Aorta (tissue), 5 donors: ENCODE measurements at regions not wholly inside any gene's neighbourhood (a gene's known extent, or its start where the extent isn't known, plus 50 kb on each side); places are given as distances from the start of the nearest gene placed in this dataset.

Experiments used
- ATAC-seq: fragments of 200-7000 bp; cut with Tn5 transposase; one replicate; pipeline ENCODE4 v1.9.1; 2022; ENCODE audit warnings: moderate library complexity; ENCODE audit not compliant: low FRiP score
- DNase-seq, 2 donors: peaks; one replicate each; pipeline ENCODE4 v3.0.0-alpha.2; 2020
- H3K27ac ChIP-seq, 2 donors: one replicate each; pipeline ENCODE4 v1.5.1; 2013; ENCODE audit warnings: low read length in 2 of 2, mild to moderate bottlenecking in 2 of 2, moderate library complexity in 2 of 2, control low read depth in 1 of 2, inconsistent platforms in 1 of 2, low read depth in 1 of 2
- H3K27me3 ChIP-seq, 2 donors: one replicate each; pipeline ENCODE4 v1.6.1; 2013; ENCODE audit warnings: control low read depth in 1 of 2, low read length in 1 of 2, mild to moderate bottlenecking in 1 of 2, moderate library complexity in 1 of 2; ENCODE audit not compliant: insufficient read depth in 2 of 2, control insufficient read depth in 1 of 2
- H3K36me3 ChIP-seq, 2 donors: one replicate each; pipeline ENCODE4 v1.6.1; 2013; ENCODE audit warnings: control low read depth in 1 of 2, low read length in 1 of 2, mild to moderate bottlenecking in 1 of 2; ENCODE audit not compliant: insufficient read depth in 2 of 2, control insufficient read depth in 1 of 2
- H3K4me1 ChIP-seq, 2 donors: one replicate each; pipeline ENCODE4 v1.6.1; 2013; ENCODE audit warnings: low read length in 2 of 2, control low read depth in 1 of 2, mild to moderate bottlenecking in 1 of 2, moderate library complexity in 1 of 2; ENCODE audit not compliant: insufficient read depth in 2 of 2, control insufficient read depth in 1 of 2
- H3K4me3 ChIP-seq, 2 donors: one replicate each; pipeline ENCODE4 v1.5.1; 2013; ENCODE audit warnings: low read length in 2 of 2, control low read depth in 1 of 2, mild to moderate bottlenecking in 1 of 2
- H3K9me3 ChIP-seq: one replicate; pipeline ENCODE4 v1.6.1; 2013; ENCODE audit warnings: mild to moderate bottlenecking, low read length; ENCODE audit not compliant: control insufficient read depth
- WGBS, 2 donors: extraction: QIAGEN DNeasy Blood & Tissue Kit; methylation state at CpG; one replicate each; pipeline ENCODE4 v1.1.7; 2013; 5-methylcytosine and 5-hydroxymethylcytosine counted together
- intact Hi-C, 2 donors: fragments of 100-400 bp; cut with DNase I; formaldehyde crosslinking; loops; one replicate each; pipeline versions ENCODE4 v1.14.2 to v1.15.0; 2022
- donor health status: healthy with polysubstance abuse.
- donor health status: Bipolar disorder and iron deficiency.
- donor health status: DM: no; HTN: no; CAD: no.
- donor health status: DM: no; HTN: no; CAD: no.
- donor health status: DM: yes; HTN: yes; CAD: no.

- intact Hi-C loops: loop anchor here in 1 of 2 donors (10.0 kb wide), 2 partner anchors 135 to 255 kb away; partner anchors contain the start of gene S1PR3
- WGBS, 2 donors: 81 to 83% methylated on average over 2 of the region's 2 CpGs
- no peaks in the 10 kb centered on the region for H3K4me1 ChIP-seq
These were observed 204.4 kb downstream of the NXNL2 start for GRCh38 chr9:88739373-88739772.

DNA sequence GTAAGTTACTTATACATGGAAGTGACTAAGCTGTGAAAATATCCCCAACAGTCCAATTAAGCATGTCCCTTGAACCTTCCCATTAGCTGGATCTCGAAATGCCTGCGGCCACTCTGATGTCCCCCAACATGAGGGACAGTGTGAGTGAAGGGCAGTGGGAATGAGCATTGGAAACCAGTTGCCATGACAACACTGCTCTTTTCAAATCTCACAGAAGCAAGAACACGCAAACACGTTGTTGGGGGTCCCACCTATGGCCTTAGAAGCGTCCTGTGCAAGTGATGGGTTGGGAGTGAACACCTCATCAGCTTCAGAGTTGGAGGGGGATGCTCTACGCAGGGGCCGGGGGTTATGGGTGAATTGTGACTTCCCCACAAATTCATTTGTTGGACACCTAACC lies 205.9 kb downstream of the NXNL2 start:
- Histone ChIP-seq H3K27ac (no peak overlapping the region), H3K9me3 (no peaks in the 10 kb centered on the region), H3K4me1 (no peaks in the 10 kb centered on the region), H3K4me3 (no peak overlapping the region), H3K27me3 (no peaks in the 10 kb centered on the region), H3K36me3 (no peaks in the 10 kb centered on the region)
- DNase-seq (no peak), ATAC-seq (no peak)
- 90 to 99% methylated on average over 7 of the region's 7 CpGs for WGBS, 2 donors
- intact Hi-C loops: no loop called here

More at GRCh38 chr9:88739373-88739772, 204.4 kb downstream of the NXNL2 start:
- H3K27ac ChIP-seq: no peak overlapping the region
- H3K4me3 ChIP-seq: no peak overlapping the region
- no peaks in the 10 kb centered on the region for H3K27me3 ChIP-seq
- no peak for DNase-seq
- H3K36me3 ChIP-seq: no peaks in the 10 kb centered on the region
- no peak for ATAC-seq
- H3K9me3 ChIP-seq: no peaks in the 10 kb centered on the region

GRCh38 chr9:88741335-88741734 lies 206.4 kb downstream of the NXNL2 start:
- no peaks in the 10 kb centered on the region for H3K36me3 ChIP-seq
- H3K27me3 ChIP-seq: no peaks in the 10 kb centered on the region
- no peak overlapping the region for H3K4me3 ChIP-seq
- WGBS, 2 donors: 67 to 69% methylated on average over 3 of the region's 3 CpGs
- no peak for ATAC-seq
- no peaks in the 10 kb centered on the region for H3K9me3 ChIP-seq
- intact Hi-C loops: no loop called here
- no peaks in the 10 kb centered on the region for H3K4me1 ChIP-seq
- no peak for DNase-seq
- H3K27ac ChIP-seq: no peak overlapping the region

GRCh38 chr9:88742483-88742882 lies 207.5 kb downstream of the NXNL2 start:
- 14 to 16% methylated on average over 6 of the region's 6 CpGs for WGBS, 2 donors
- H3K4me3 ChIP-seq: no peak overlapping the region
- H3K36me3 ChIP-seq: no peaks in the 10 kb centered on the region
- no peak overlapping the region for H3K27ac ChIP-seq
- DNase-seq (peak in 1 of 2 donors; percentile 63), ATAC-seq (peak; percentile 24)
- H3K4me1 ChIP-seq: no peaks in the 10 kb centered on the region
- H3K27me3 ChIP-seq: no peaks in the 10 kb centered on the region
- intact Hi-C loops: no loop called here
- no peaks in the 10 kb centered on the region for H3K9me3 ChIP-seq

DNA sequence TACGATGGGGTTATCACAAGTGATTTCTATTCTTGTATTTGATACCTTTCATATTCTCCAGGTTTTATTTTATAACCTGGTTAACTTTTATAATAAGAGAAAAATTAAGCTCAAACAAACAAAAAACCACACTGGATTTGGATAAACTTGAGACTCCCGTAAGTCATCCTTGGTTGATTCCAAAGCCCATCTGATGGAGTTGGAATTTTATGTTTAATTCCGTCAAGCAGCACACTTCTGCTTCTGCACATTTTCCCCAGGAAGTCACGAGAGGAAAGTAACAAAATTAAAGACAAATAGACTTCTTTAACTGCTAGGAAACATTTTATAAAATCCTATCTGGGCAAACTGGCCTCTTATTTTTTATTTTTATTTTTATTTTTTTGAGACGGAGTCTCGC lies 207.9 kb downstream of the NXNL2 start:
- no peaks in the 10 kb centered on the region for H3K4me1 ChIP-seq
- H3K9me3 ChIP-seq: no peaks in the 10 kb centered on the region
- H3K4me3 ChIP-seq: no peak overlapping the region
- intact Hi-C loops: no loop called here
- no peak overlapping the region for H3K27ac ChIP-seq
- 64 to 65% methylated on average over 6 of the region's 6 CpGs for WGBS, 2 donors
- no peaks in the 10 kb centered on the region for H3K27me3 ChIP-seq
- ATAC-seq (no peak), DNase-seq (no peak)
- H3K36me3 ChIP-seq: no peaks in the 10 kb centered on the region

DNA sequence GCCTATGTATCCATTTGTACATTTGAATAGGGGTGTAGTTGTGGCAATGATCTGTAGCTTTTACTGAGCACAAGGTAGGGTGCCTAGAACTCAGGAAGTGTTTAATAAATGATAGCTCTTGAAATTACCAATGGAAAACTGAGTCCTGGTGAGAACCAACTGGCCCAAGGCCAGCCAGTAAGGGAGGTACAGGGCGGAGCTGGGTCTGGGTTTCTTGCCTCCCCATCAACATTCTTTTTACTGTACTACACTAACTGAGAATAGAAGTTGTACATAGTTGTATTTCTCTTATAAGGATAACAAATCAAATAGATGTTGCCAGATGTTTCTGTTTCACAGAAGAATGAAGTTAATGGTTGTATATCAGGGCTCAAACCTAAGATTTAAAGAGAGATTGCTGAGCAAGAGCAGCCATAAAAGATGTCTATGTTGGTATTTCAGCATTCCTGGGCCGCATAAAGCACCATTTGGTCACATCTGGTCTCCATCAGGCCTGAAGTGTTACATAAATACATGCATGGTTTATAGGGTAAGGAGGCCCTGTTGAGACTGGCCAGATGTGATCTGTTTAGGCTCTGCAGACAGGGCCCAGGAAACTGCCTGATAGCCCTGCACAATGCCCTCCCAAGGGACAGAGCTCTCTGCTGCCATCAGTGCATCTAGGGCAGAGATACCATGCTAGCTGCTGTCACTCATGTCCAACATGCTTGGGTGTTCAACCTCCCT lies 210.5 kb downstream of the NXNL2 start:
- Histone ChIP-seq H3K4me1 (no peaks in the 10 kb centered on the region), H3K27me3 (no peaks in the 10 kb centered on the region), H3K4me3 (no peak overlapping the region), H3K36me3 (no peaks in the 10 kb centered on the region), H3K9me3 (no peaks in the 10 kb centered on the region), H3K27ac (no peak overlapping the region)
- no peak for DNase-seq
- 78 to 84% methylated on average over 2 of the region's 2 CpGs for WGBS, 2 donors
- no peak for ATAC-seq
- intact Hi-C loops: no loop called here

DNA sequence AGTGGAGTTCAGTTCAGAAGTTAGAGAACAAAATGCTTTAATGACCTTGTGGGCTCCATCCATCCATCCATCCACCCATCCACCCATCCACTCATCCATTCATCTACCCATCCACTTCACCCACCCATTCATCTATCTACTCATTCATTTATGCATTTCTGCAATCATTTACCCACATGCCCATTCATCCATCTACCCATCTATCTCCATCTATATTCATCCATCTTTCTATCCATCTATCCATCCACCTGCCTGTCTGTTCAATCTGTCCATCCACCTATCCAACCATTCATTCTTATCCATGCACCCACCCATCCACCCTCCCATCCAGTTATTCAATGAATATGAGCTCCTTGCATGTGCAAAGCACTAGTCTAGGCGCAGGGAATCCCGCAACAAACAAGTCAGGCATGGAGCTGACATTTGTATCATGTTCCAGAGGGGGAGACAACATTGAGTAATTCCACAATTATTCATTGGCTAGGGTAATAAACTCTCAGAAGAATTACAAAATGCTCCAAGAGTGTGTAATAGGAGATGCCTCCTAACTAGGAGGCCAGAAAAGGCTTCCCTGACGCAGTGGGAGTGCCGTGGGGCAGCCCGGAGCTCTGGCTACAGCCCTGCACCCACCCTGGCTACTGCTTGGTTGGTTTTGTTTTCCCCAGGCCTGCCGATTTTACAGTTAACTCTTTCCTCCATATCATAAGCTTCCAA lies 211.2 kb downstream of the NXNL2 start:
- intact Hi-C loops: no loop called here
- no peak overlapping the region for H3K4me3 ChIP-seq
- H3K27ac ChIP-seq: no peak overlapping the region
- no peaks in the 10 kb centered on the region for H3K4me1 ChIP-seq
- no peaks in the 10 kb centered on the region for H3K9me3 ChIP-seq
- ATAC-seq (peak; percentile 63), DNase-seq (peak; percentile 69 to 80)
- no peaks in the 10 kb centered on the region for H3K27me3 ChIP-seq
- no peaks in the 10 kb centered on the region for H3K36me3 ChIP-seq
- WGBS, 2 donors: 61 to 65% methylated on average over 6 of the region's 6 CpGs

GRCh38 chr9:88746743-88747398 lies 211.9 kb downstream of the NXNL2 start:
- no peak for DNase-seq
- Histone ChIP-seq H3K36me3 (no peaks in the 10 kb centered on the region), H3K4me3 (no peak overlapping the region), H3K27me3 (no peaks in the 10 kb centered on the region), H3K27ac (no peak overlapping the region), H3K4me1 (no peaks in the 10 kb centered on the region), H3K9me3 (no peaks in the 10 kb centered on the region)
- intact Hi-C loops: no loop called here
- WGBS, 2 donors: 85 to 97% methylated on average over 9 of the region's 9 CpGs
- no peak for ATAC-seq
